SU-DHL-6 (cell line): ENCODE measurements at regions not wholly inside any gene's neighbourhood (a gene's known extent, or its start where the extent isn't known, plus 50 kb on each side); places are given as distances from the start of the nearest gene placed in this dataset.

ENCODE experiments used
- CTCF ChIP-seq: fragments of 200-600 bp; sonication (generic); IDR thresholded peaks from one replicate; pipeline ENCODE4 v1.5.1; 2017; ENCODE audit warnings: antibody characterized with exemption, mild to moderate bottlenecking, low read length, moderate library complexity; ENCODE audit not compliant: insufficient read depth, poor library complexity, severe bottlenecking
- EZH2phosphoT487 ChIP-seq: fragments of 200-600 bp; sonication (generic), shearing (Covaris generic); conservative IDR thresholded peaks from 2 replicates; pipeline ENCODE4 v1.6.1; 2018; ENCODE audit warnings: mild to moderate bottlenecking, antibody characterized with exemption, low read length, moderate library complexity, mixed read lengths

DNA sequence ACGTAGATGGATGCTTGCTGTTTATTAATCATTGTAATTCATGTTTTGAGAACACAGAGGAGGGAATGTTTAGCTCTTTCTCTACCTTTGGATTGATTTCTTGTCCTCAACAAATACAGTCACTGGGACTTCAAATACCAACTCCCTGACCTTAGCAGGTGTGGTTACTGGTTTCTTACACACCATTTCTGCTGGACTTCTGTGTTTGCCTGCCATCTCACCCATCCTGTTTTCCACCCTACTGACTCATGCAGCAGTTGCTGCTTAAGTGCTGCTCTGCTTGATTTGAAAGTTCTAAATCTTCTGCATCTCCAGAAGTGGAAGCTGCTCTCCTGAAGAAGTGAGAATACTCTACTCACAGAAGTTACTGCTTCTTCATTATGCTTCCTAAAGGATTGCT, 170.3 kb downstream of the ZPLD1 start:
- TF ChIP-seq CTCF (no peak), EZH2phosphoT487 (no peak)
